SJSA1 (cell line): ENCODE measurements at regions not wholly inside any gene's neighbourhood (a gene's known extent, or its start where the extent isn't known, plus 50 kb on each side); places are given as distances from the start of the nearest gene placed in this dataset.

Source experiments
- DNase-seq, 2 experiments: peaks; one replicate each; pipeline ENCODE4 v3.0.0-alpha.2; 2015 to 2020; ENCODE audit warnings: low spot score in 2 of 2, low read depth in 1 of 2
- H3K27ac ChIP-seq: fragments of 250-450 bp; sonication (Bioruptor Pico); 2 replicates; pipeline ENCODE4 v1.5.1; 2020; ENCODE audit warnings: mild to moderate bottlenecking, moderate library complexity
- H3K27me3 ChIP-seq: fragments of 250-450 bp; sonication (Bioruptor Pico); replicated peaks from 2 replicates; pipeline ENCODE4 v1.5.1; 2020; ENCODE audit warnings: mild to moderate bottlenecking, moderate library complexity
- H3K36me3 ChIP-seq: fragments of 250-450 bp; sonication (Bioruptor Pico); 2 replicates; pipeline ENCODE4 v1.5.1; 2020; ENCODE audit warnings: mild to moderate bottlenecking
- H3K4me1 ChIP-seq: fragments of 250-450 bp; sonication (Bioruptor Pico); replicated peaks from 2 replicates; pipeline ENCODE4 v1.6.1; 2021; ENCODE audit warnings: mild to moderate bottlenecking
- H3K4me3 ChIP-seq: fragments of 250-450 bp; sonication (Bioruptor Pico); 2 replicates; pipeline ENCODE4 v1.5.1; 2020; ENCODE audit warnings: mild to moderate bottlenecking
- H3K9me3 ChIP-seq: fragments of 250-450 bp; sonication (Bioruptor Pico); replicated peaks from 2 replicates; pipeline ENCODE4 v1.5.1; 2020; ENCODE audit warnings: mild to moderate bottlenecking

GRCh38 chr3:145177828-145178227, 983.2 kb downstream of the PLOD2 start:
- no peaks in the 10 kb centered on the region for H3K36me3 ChIP-seq
- H3K9me3 ChIP-seq, result no peaks in the 10 kb centered on the region
- H3K4me3 ChIP-seq, result no peak overlapping the region

GRCh38 chr3:145182196-145182911, 978.6 kb downstream of the PLOD2 start:
- Histone ChIP-seq H3K4me3 (no peak overlapping the region), H3K27ac (no peak overlapping the region)
- no peak for DNase-seq

More at GRCh38 chr3:145177828-145178227, 983.2 kb downstream of the PLOD2 start:
- no peaks in the 10 kb centered on the region for H3K27me3 ChIP-seq
- no peak overlapping the region for H3K27ac ChIP-seq
- no peak for DNase-seq
- no peaks in the 10 kb centered on the region for H3K4me1 ChIP-seq

GRCh38 chr3:145183261-145183660, 977.7 kb downstream of the PLOD2 start:
- Histone ChIP-seq H3K4me1 (no peaks in the 10 kb centered on the region), H3K4me3 (no peak overlapping the region), H3K36me3 (no peaks in the 10 kb centered on the region), H3K9me3 (no peaks in the 10 kb centered on the region), H3K27me3 (no peaks in the 10 kb centered on the region), H3K27ac (no peak overlapping the region)
- DNase-seq, result no peak

More at GRCh38 chr3:145182196-145182911, 978.6 kb downstream of the PLOD2 start:
- Histone ChIP-seq H3K4me1 (no peaks in the 10 kb centered on the region), H3K27me3 (no peaks in the 10 kb centered on the region), H3K9me3 (no peaks in the 10 kb centered on the region), H3K36me3 (no peaks in the 10 kb centered on the region)

GRCh38 chr3:145188079-145188770, 972.8 kb downstream of the PLOD2 start:
- Histone ChIP-seq H3K27ac (no peak overlapping the region), H3K4me3 (no peak overlapping the region), H3K27me3 (no peaks in the 10 kb centered on the region), H3K36me3 (no peaks in the 10 kb centered on the region), H3K4me1 (no peaks in the 10 kb centered on the region), H3K9me3 (no peaks in the 10 kb centered on the region)
- DNase-seq, result no peak

GRCh38 chr3:145190138-145190537, 970.8 kb downstream of the PLOD2 start:
- no peaks in the 10 kb centered on the region for H3K4me1 ChIP-seq
- H3K36me3 ChIP-seq, result no peaks in the 10 kb centered on the region
- H3K4me3 ChIP-seq, result no peak overlapping the region
- H3K9me3 ChIP-seq, result no peaks in the 10 kb centered on the region
- no peaks in the 10 kb centered on the region for H3K27me3 ChIP-seq
- H3K27ac ChIP-seq, result no peak overlapping the region
- no peak for DNase-seq

- H3K36me3 ChIP-seq, result no peaks in the 10 kb centered on the region
- DNase-seq, result no peak
- no peaks in the 10 kb centered on the region for H3K4me1 ChIP-seq
- no peak overlapping the region for H3K27ac ChIP-seq
- no peaks in the 10 kb centered on the region for H3K9me3 ChIP-seq
- H3K4me3 ChIP-seq, result no peak overlapping the region
- no peaks in the 10 kb centered on the region for H3K27me3 ChIP-seq
Measured at GRCh38 chr3:145190761-145191160, 970.2 kb downstream of the PLOD2 start.

- DNase-seq, result no peak
- no peak overlapping the region for H3K4me3 ChIP-seq
- H3K9me3 ChIP-seq, result no peaks in the 10 kb centered on the region
- no peaks in the 10 kb centered on the region for H3K4me1 ChIP-seq
- no peaks in the 10 kb centered on the region for H3K36me3 ChIP-seq
- no peak overlapping the region for H3K27ac ChIP-seq
- no peaks in the 10 kb centered on the region for H3K27me3 ChIP-seq
Measured at GRCh38 chr3:145191543-145191942, 969.4 kb downstream of the PLOD2 start.

- no peak for DNase-seq
- Histone ChIP-seq H3K4me3 (no peak overlapping the region), H3K9me3 (no peaks in the 10 kb centered on the region), H3K27ac (no peak overlapping the region), H3K4me1 (no peaks in the 10 kb centered on the region), H3K27me3 (no peaks in the 10 kb centered on the region), H3K36me3 (no peaks in the 10 kb centered on the region)
Measured at GRCh38 chr3:145197051-145197820, 963.7 kb downstream of the PLOD2 start.

- DNase-seq, result no peak
Measured at GRCh38 chr3:145197821-145198220, 963.2 kb downstream of the PLOD2 start.

GRCh38 chr3:145209561-145209960, 951.4 kb downstream of the PLOD2 start:
- no peaks in the 10 kb centered on the region for H3K27me3 ChIP-seq
- no peaks in the 10 kb centered on the region for H3K9me3 ChIP-seq
- H3K36me3 ChIP-seq, result no peaks in the 10 kb centered on the region
- H3K4me3 ChIP-seq, result no peak overlapping the region
- DNase-seq, result no peak
- no peak overlapping the region for H3K27ac ChIP-seq
- H3K4me1 ChIP-seq, result no peaks in the 10 kb centered on the region

More at GRCh38 chr3:145197821-145198220, 963.2 kb downstream of the PLOD2 start:
- Histone ChIP-seq H3K27me3 (no peaks in the 10 kb centered on the region), H3K4me1 (no peaks in the 10 kb centered on the region), H3K9me3 (no peaks in the 10 kb centered on the region), H3K4me3 (no peak overlapping the region), H3K36me3 (no peaks in the 10 kb centered on the region), H3K27ac (no peak overlapping the region)

- H3K27ac ChIP-seq, result no peak overlapping the region
- no peak for DNase-seq
- no peaks in the 10 kb centered on the region for H3K27me3 ChIP-seq
- H3K36me3 ChIP-seq, result no peaks in the 10 kb centered on the region
- H3K9me3 ChIP-seq, result no peaks in the 10 kb centered on the region
- H3K4me1 ChIP-seq, result no peaks in the 10 kb centered on the region
- H3K4me3 ChIP-seq, result no peak overlapping the region
Measured at GRCh38 chr3:145219355-145220235, 941.4 kb downstream of the PLOD2 start.

- Histone ChIP-seq H3K27me3 (no peaks in the 10 kb centered on the region), H3K27ac (no peak overlapping the region), H3K4me1 (no peaks in the 10 kb centered on the region), H3K4me3 (no peak overlapping the region), H3K9me3 (no peaks in the 10 kb centered on the region), H3K36me3 (no peaks in the 10 kb centered on the region)
- DNase-seq, result no peak
Measured at GRCh38 chr3:145224886-145225285, 936.1 kb downstream of the PLOD2 start.

GRCh38 chr3:145243875-145244274, 917.1 kb downstream of the PLOD2 start:
- no peaks in the 10 kb centered on the region for H3K36me3 ChIP-seq

More at GRCh38 chr3:145243875-145244274, 917.1 kb downstream of the PLOD2 start:
- Histone ChIP-seq H3K27me3 (no peaks in the 10 kb centered on the region), H3K4me3 (no peak overlapping the region), H3K9me3 (no peaks in the 10 kb centered on the region; the same call in 1 of the 2 replicates), H3K4me1 (no peaks in the 10 kb centered on the region), H3K27ac (no peak overlapping the region)
- no peak for DNase-seq
